BJ (cell line): ENCODE measurements at regions not wholly inside any gene's neighbourhood (a gene's known extent, or its start where the extent isn't known, plus 50 kb on each side); places are given as distances from the start of the nearest gene placed in this dataset.

Experiments
- CTCF ChIA-PET: fragments of 350-600 bp; formaldehyde crosslinking; extraction: SDS; loops from one replicate; lab custom pipeline; 2021; ENCODE audit warnings: antibody characterized with exemption, inconsistent platforms; lab: Yijun Ruan, JAX
- POLR2A ChIA-PET: fragments of 300-600 bp; sonication (Branson Sonifier 250); formaldehyde crosslinking; extraction: SDS; loops from one replicate; lab custom pipeline; 2021; ENCODE audit warnings: antibody characterized with exemption; lab: Charles Lee
- DNase-seq: peaks from one replicate; pipeline ENCODE4 v3.0.0-alpha.2; 2011; ENCODE audit warnings: low read depth
- H3K27me3 ChIP-seq: 2 replicates; pipeline ENCODE4 v1.6.0; 2011; ENCODE audit warnings: low read length; ENCODE audit not compliant: control insufficient read depth, insufficient read depth
- H3K36me3 ChIP-seq: 2 replicates; pipeline ENCODE4 v1.5.1; 2011; ENCODE audit warnings: low read length; ENCODE audit not compliant: control insufficient read depth, insufficient read depth
- H3K4me3 ChIP-seq: 2 replicates; pipeline ENCODE4 v1.5.1; 2011; ENCODE audit warnings: low read depth, mild to moderate bottlenecking, control low read depth, low read length
- TF ChIP-seq, protein P1 (sequence below): IDR thresholded peaks from 2 replicates; pipeline ENCODE4 v1.5.1; 2011; ENCODE audit warnings: low read depth, mild to moderate bottlenecking, control low read depth, inconsistent platforms, low read length, moderate library complexity; ENCODE audit not compliant: insufficient read depth

DNA sequence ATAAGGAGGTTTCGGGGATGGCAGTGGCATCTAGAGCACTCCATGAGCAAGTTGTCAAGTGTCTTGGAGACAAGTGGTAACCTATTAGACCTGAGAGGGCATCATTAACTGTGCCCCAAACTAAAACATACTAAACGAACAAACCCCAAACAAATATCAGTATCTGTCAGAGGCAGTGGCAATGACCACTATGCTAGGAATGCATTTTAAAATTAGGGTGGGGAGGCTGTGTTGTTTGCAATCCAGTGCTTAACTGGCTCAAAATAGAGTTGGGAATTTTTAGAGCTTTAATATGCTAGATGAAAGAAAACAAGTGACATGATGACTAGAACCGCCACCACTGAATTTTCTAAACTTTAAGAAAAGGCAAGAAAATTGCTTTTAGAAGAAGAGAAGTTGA, 51.8 kb upstream of the TPRG1 start:
- Histone ChIP-seq H3K27me3 (peaks cover 5% of the 10 kb centered on the region), H3K36me3 (no peaks in the 10 kb centered on the region), H3K4me3 (no peak overlapping the region)
- DNase-seq, result no peak
- ChIA-PET POLR2A (no interaction called here), CTCF (no interaction called here)
- TF ChIP-seq, protein P1, sequence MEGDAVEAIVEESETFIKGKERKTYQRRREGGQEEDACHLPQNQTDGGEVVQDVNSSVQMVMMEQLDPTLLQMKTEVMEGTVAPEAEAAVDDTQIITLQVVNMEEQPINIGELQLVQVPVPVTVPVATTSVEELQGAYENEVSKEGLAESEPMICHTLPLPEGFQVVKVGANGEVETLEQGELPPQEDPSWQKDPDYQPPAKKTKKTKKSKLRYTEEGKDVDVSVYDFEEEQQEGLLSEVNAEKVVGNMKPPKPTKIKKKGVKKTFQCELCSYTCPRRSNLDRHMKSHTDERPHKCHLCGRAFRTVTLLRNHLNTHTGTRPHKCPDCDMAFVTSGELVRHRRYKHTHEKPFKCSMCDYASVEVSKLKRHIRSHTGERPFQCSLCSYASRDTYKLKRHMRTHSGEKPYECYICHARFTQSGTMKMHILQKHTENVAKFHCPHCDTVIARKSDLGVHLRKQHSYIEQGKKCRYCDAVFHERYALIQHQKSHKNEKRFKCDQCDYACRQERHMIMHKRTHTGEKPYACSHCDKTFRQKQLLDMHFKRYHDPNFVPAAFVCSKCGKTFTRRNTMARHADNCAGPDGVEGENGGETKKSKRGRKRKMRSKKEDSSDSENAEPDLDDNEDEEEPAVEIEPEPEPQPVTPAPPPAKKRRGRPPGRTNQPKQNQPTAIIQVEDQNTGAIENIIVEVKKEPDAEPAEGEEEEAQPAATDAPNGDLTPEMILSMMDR, result no peak

DNA sequence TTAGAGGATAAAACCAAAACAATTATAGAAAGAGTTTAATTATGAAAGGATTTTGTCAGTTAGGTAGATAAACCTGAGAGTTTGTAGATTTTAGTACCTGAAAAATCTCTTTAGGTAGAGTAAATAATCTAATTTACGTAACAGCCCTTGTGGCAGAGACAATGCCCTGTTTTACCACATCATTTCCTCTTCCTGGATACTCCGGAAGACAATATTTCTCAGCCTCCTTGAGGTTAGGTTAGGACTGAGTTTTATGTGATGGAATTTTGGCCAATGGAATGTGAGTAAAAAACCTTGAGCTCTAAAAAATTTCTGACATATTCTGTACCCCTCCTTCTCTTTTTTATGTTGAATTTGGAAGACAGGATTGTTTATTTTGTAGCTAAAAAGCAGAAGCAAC, 50.7 kb upstream of the TPRG1 start:
- no peak for DNase-seq
- TF ChIP-seq, protein P1, result no peak
- Histone ChIP-seq H3K27me3 (peaks cover 5% of the 10 kb centered on the region), H3K36me3 (no peaks in the 10 kb centered on the region), H3K4me3 (no peak overlapping the region)
- POLR2A ChIA-PET, result no interaction called here
- CTCF ChIA-PET, result interaction anchor here (0.9 kb wide), 1 partner anchor 34 kb away, joined by 3 read pairs; no protein-coding TSS in a partner anchor
